B cell (primary cell): ENCODE measurements at regions not wholly inside any gene's neighbourhood (a gene's known extent, or its start where the extent isn't known, plus 50 kb on each side); places are given as distances from the start of the nearest gene placed in this dataset.

Source experiments
- ATAC-seq: fragments of 200-7000 bp; cut with Tn5 transposase; one replicate; pipeline ENCODE4 v1.10.0; 2021; ENCODE audit warnings: low read depth, mild to moderate bottlenecking, moderate number of reproducible peaks, moderate library complexity
- CTCF ChIA-PET: fragments of 350-600 bp; sonication (Branson Sonifier 250); formaldehyde crosslinking; loops from one replicate; lab custom pipeline; 2021; ENCODE audit warnings: antibody characterized with exemption, inconsistent platforms; lab: Charles Lee
- POLR2A ChIA-PET: fragments of 350-600 bp; sonication (Branson Sonifier 250); formaldehyde crosslinking; loops from one replicate; lab custom pipeline; 2021; ENCODE audit warnings: antibody characterized with exemption; lab: Charles Lee
- DNase-seq: peaks from one replicate; pipeline ENCODE4 v3.0.0; 2013
- H2AFZ ChIP-seq: 2 replicates; pipeline ENCODE4 v1.6.1; 2012; ENCODE audit warnings: mild to moderate bottlenecking, low read depth, low read length; ENCODE audit not compliant: insufficient read depth, poor library complexity, severe bottlenecking
- H3K27ac ChIP-seq, 2 donors: 1 replicate in 1 of 2; 2 replicates in 1 of 2; pipeline ENCODE4 v1.5.1; 2012 to 2013; ENCODE audit warnings: low read length in 2 of 2, mild to moderate bottlenecking in 2 of 2, moderate library complexity in 1 of 2
- H3K27me3 ChIP-seq, 4 experiments: fragments of 200-600 bp in 1 of 4; sonication (generic) in 1 of 4; replicated peaks in 1 of 4; 1 replicate in 2 of 4; 2 replicates in 2 of 4; pipeline versions ENCODE4 v1.6.1 to v1.7.0; 2013 to 2016; ENCODE audit warnings: low read length in 3 of 4, mild to moderate bottlenecking in 2 of 4, mixed read lengths in 1 of 4, moderate library complexity in 1 of 4; ENCODE audit not compliant: insufficient read depth in 4 of 4, control insufficient read depth in 3 of 4; ENCODE audit errors: control extremely low read depth in 1 of 4
- H3K36me3 ChIP-seq, 2 experiments: replicated peaks in 1 of 2; 1 replicate in 1 of 2; 2 replicates in 1 of 2; pipeline versions ENCODE4 v1.6.1 to v1.7.1; 2013; ENCODE audit warnings: low read length in 1 of 2; ENCODE audit not compliant: insufficient read depth in 2 of 2, control insufficient read depth in 1 of 2; ENCODE audit errors: control extremely low read depth in 1 of 2, extremely low read depth in 1 of 2
- H3K4me1 ChIP-seq, 2 donors: fragments of 200-600 bp in 1 of 2; sonication (generic) in 1 of 2; 1 replicate in 1 of 2; 2 replicates in 1 of 2; pipeline versions ENCODE4 v1.5.1 to v1.6.1; 2013 to 2017; ENCODE audit warnings: low read length in 2 of 2; ENCODE audit not compliant: control insufficient read depth in 2 of 2, insufficient read depth in 2 of 2
- H3K4me2 ChIP-seq: replicated peaks from 2 replicates; pipeline ENCODE3; 2012; ENCODE audit warnings: mild to moderate bottlenecking, low read depth, low read length; ENCODE audit not compliant: poor library complexity, severe bottlenecking
- H3K4me3 ChIP-seq, 5 experiments: fragments of 200-600 bp in 1 of 5; sonication (generic) in 1 of 5; 1 replicate in 3 of 5; 2 replicates in 2 of 5; pipeline versions ENCODE4 v1.5.1 to v1.7.0; 2011 to 2016; ENCODE audit warnings: low read length in 4 of 5, mild to moderate bottlenecking in 4 of 5, low read depth in 2 of 5, control low read depth in 1 of 5, moderate library complexity in 1 of 5; ENCODE audit not compliant: insufficient read depth in 1 of 5; ENCODE audit errors: control extremely low read depth in 1 of 5, extremely low read depth in 1 of 5
- H3K79me2 ChIP-seq: fragments of 200-600 bp; sonication (generic); one replicate; pipeline ENCODE4 v1.6.0; 2016; ENCODE audit warnings: low read length; ENCODE audit not compliant: control insufficient read depth, insufficient read depth
- H3K9ac ChIP-seq: fragments of 200-600 bp; sonication (generic); 2 replicates; pipeline ENCODE4 v1.6.1; 2017; ENCODE audit warnings: mild to moderate bottlenecking, low read length, moderate library complexity
- H3K9me3 ChIP-seq, 3 donors: one replicate each; pipeline versions ENCODE4 v1.6.1 to v1.7.1; 2013; ENCODE audit warnings: low read length in 2 of 3; ENCODE audit not compliant: control insufficient read depth in 2 of 3, insufficient read depth in 1 of 3; ENCODE audit errors: control extremely low read depth in 1 of 3
- H4K20me1 ChIP-seq: 2 replicates; pipeline ENCODE4 v1.6.0; 2012; ENCODE audit warnings: mild to moderate bottlenecking, low read length; ENCODE audit not compliant: insufficient read depth, control insufficient read depth, poor library complexity, severe bottlenecking
- H3K27ac Mint-ChIP-seq: one replicate; pipeline ENCODE4 v1.8.0; 2021; ENCODE audit warnings: mixed read lengths
- H3K27me3 Mint-ChIP-seq: one replicate; pipeline ENCODE4 v1.8.0; 2021; ENCODE audit warnings: mixed read lengths
- H3K4me1 Mint-ChIP-seq: one replicate; pipeline ENCODE4 v1.8.0; 2021; ENCODE audit warnings: mixed read lengths
- H3K4me3 Mint-ChIP-seq: one replicate; pipeline ENCODE4 v1.8.0; 2021; ENCODE audit warnings: mixed read lengths
- H3K9me3 Mint-ChIP-seq: one replicate; pipeline ENCODE4 v1.8.0; 2022; ENCODE audit warnings: mixed read lengths; ENCODE audit not compliant: insufficient read depth
- CTCF ChIP-seq: fragments of 200-600 bp; IDR thresholded peaks from one replicate; pipeline ENCODE4 v1.8.0; 2022; ENCODE audit warnings: antibody characterized with exemption, mild to moderate bottlenecking
- EZH2 ChIP-seq: IDR thresholded peaks from 2 replicates; pipeline ENCODE4 v1.6.1; 2012; ENCODE audit warnings: borderline replicate concordance, low read depth, mild to moderate bottlenecking, moderate library complexity, low read length; ENCODE audit not compliant: insufficient read depth, poor library complexity, severe bottlenecking
- WGBS: methylation state at CpG from one replicate; pipeline ENCODE4 v1.1.5; 2013; ENCODE audit warnings: missing lambda C conversion rate; ENCODE audit not compliant: insufficient coverage; 5-methylcytosine and 5-hydroxymethylcytosine counted together
- intact Hi-C: fragments of 100-400 bp; cut with micrococcal nuclease; formaldehyde crosslinking; loops from one replicate; pipeline ENCODE4 v1.10.0; 2022

- Histone ChIP-seq H3K9me3 (peaks cover 2 to 14% (median 10%) of the 10 kb centered on the region in 3 donors), H3K27ac (no peak overlapping the region), H3K9ac (no peak overlapping the region), H3K4me1 (no peaks in the 10 kb centered on the region), H3K27me3 (peaks cover 0 to 2% (median 0%) of the 10 kb centered on the region in 4 experiments), H3K4me3 (no peak overlapping the region), H2AFZ (no peak overlapping the region), H3K4me2 (no peak overlapping the region), H3K36me3 (no peaks in the 10 kb centered on the region), H4K20me1 (no peaks in the 10 kb centered on the region), H3K79me2 (no peaks in the 10 kb centered on the region)
- peaks cover 24% of the 10 kb centered on the region for H3K9me3 Mint-ChIP-seq
- peaks cover 8% of the 10 kb centered on the region for H3K27me3 Mint-ChIP-seq
- ChIA-PET POLR2A (no interaction called here), CTCF (no interaction called here)
- TF ChIP-seq EZH2: no peak
- no peak for TF ChIP-seq CTCF
- H3K4me3 Mint-ChIP-seq: no peak overlapping the region
- intact Hi-C loops: no loop called here
- H3K27ac Mint-ChIP-seq: no peak overlapping the region
- H3K4me1 Mint-ChIP-seq: no peaks in the 10 kb centered on the region
- WGBS: 92% methylated on average over 2 of the region's 3 CpGs
- DNase-seq (no peak), ATAC-seq (no peak)
Observed at GRCh38 chr5:126027149-126027548, 396.1 kb upstream of the GRAMD2B start.

- TF ChIP-seq CTCF (no peak), EZH2 (no peak)
- no peak overlapping the region for H3K4me3 Mint-ChIP-seq
- 96% methylated on average over 2 of the region's 2 CpGs for WGBS
- Histone ChIP-seq H3K9ac (no peak overlapping the region), H3K27me3 (peaks cover 0 to 2% (median 0%) of the 10 kb centered on the region in 4 experiments), H3K36me3 (no peaks in the 10 kb centered on the region), H3K9me3 (peaks cover 2 to 14% (median 10%) of the 10 kb centered on the region in 3 donors), H2AFZ (no peak overlapping the region), H3K4me1 (no peaks in the 10 kb centered on the region), H3K4me3 (no peak overlapping the region), H3K79me2 (no peaks in the 10 kb centered on the region), H3K27ac (no peak overlapping the region), H4K20me1 (no peaks in the 10 kb centered on the region), H3K4me2 (no peak overlapping the region)
- no peak overlapping the region for H3K27ac Mint-ChIP-seq
- ChIA-PET POLR2A (no interaction called here), CTCF (no interaction called here)
- H3K9me3 Mint-ChIP-seq: peaks cover 24% of the 10 kb centered on the region
- intact Hi-C loops: no loop called here
- DNase-seq (no peak), ATAC-seq (no peak)
- H3K4me1 Mint-ChIP-seq: no peaks in the 10 kb centered on the region
- H3K27me3 Mint-ChIP-seq: peaks cover 4% of the 10 kb centered on the region
Observed at GRCh38 chr5:126027652-126028051, 395.6 kb upstream of the GRAMD2B start.
